GM19099 (cell line): ENCODE measurements at regions not wholly inside any gene's neighbourhood (a gene's known extent, or its start where the extent isn't known, plus 50 kb on each side); places are given as distances from the start of the nearest gene placed in this dataset.

ENCODE experiments used
- POLR2A ChIP-seq: IDR thresholded peaks from 3 replicates; pipeline ENCODE4 v1.6.1; 2011; ENCODE audit warnings: low read depth; ENCODE audit not compliant: insufficient read length; ENCODE audit errors: extremely low read depth

DNA sequence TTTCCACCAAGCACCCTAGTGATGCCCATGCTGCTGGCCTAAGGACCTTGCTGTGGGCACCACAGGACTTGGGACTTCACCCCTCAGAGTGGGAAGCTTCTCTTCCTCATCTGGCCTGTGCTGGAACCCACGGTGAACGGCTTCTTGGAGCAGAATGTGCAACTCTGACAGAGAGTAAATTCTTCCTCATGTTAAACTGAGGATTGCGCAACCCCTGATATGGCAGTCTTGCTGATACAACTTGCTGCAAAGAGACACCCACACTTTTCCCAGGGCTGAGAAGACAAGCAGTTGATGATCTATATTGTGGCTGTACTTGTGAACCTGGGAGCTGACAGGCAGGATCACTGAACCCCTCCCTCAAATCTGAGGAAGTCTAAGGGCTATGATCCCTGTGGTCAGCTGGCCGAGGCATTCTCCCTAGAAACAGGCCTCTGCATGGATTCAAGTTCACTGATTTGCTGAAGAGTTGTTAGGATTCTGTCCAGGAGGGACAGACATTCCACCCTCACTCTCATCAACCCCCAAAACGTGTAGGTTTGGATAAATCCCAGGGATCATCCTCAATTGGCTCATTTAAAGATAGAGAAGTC, 307.2 kb downstream of the MTRR start:
- no peak for TF ChIP-seq POLR2A

DNA sequence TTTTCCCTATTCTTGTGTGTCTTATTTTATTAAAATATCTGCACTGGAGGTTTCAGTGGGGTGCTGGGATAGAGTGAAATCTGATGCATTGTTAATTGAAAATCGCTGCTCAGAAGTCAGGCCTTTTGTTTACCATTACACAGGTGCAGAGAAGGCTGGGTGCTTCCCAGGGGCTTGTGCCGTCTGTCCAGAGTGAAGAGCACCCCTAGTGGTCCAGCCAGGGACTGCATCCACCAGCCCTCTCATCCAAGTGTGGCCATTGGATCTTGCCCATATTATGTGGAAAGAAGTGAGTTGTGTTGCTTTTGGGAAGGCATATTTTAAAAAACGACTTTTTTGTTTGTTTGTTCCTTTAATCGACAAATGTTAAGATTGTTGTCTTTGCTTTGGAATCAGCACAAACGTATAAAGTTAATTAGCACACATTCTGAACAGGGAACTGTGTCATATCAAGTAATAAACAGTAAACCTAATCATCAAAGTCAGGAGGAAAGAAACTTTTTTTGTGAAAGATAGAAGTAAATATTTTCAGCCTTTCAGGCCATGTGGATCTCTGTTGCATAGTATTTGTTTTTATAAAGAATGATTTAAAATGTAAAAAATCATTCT, 315.6 kb downstream of the MTRR start:
- TF ChIP-seq POLR2A, result no peak

DNA sequence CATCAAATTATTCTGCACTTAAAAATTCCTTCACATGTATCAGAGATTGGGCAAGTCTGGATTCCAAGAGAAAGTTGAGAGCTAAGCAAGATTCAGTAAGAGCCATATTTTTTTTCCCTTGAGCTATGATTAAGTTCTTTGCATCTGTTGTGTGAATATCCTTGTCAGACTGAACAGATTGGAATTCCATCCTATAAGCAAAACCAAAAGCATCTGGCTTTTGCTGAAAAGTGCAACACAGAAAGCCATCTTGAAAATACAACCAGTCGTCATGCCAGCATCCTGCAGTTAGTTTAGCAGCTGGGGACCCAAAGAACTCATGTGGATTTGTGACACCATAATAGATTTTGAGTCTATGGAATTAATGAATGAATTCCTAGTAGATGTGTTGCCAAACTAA, 316.9 kb downstream of the MTRR start:
- TF ChIP-seq POLR2A, result no peak

DNA sequence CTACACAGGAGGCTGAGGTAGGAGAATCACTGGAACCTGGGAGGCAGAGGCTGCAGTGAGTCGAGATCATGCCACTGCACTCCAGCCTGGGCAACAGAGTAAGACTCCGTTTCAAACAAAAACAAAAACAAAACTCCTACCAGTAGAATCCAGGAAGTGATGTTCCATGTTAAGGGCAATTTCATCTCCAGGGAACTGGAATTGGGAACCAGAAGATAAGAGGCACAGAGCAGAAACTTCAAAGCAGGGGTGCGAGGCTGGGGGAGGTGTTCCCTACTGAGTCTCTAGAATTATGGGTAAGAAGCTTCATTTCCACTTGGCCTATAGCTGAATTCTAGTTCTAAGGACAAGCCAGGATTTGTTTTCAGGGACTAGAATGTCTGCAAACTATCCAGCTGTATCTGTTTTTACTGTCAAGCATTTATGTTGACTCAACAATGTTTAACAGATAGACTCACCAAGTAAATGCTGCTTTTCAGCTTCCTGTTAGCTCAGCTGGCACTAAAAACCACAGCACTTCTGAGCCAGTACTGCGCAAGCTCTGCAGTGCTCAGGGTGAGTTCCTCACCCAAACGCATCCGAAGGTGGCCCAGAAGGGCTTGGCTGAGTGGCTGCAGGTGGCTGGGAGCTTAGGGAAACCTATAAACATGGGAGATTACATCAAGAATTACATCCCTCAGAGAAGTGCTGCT, 320.1 kb downstream of the MTRR start:
- TF ChIP-seq POLR2A, result no peak

DNA sequence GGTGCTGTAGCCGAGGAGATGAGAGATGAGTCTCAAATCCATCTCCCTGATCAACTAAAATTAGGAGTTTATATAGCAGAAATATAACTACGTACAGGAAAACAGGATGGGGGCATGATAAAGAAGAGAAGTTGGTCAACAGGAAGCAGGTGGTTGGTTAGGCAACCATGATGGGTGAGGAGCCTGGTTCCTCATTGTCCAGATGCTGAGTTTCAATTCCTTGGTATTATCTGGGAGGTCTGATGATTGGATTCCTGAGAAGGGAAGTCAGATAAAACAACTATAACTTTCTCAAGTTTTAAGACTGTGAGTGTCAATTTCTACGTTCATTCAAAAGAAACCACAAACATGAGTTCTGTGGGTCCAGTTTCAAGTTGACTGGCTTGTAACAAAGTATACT, 323.9 kb downstream of the MTRR start:
- no peak for TF ChIP-seq POLR2A

DNA sequence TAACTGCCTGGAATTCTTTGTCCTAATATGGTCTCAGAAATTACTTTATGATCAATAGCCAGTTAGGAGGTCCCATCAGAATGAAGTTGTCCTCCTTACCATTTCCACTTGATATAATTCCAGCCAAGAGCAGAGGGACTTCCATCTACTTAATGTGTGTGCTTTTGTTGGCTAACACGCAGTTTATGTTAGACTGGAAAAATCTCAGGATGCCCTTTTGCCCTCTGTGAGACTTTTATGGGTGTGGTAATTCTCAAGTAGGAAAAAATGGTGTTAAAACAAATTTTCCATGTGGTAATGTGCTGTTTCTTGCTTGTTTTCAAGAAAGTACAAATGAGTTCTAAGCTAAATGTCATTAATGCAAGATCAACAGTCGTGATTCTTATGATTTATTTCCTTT, 327.1 kb downstream of the MTRR start:
- TF ChIP-seq POLR2A, result no peak

DNA sequence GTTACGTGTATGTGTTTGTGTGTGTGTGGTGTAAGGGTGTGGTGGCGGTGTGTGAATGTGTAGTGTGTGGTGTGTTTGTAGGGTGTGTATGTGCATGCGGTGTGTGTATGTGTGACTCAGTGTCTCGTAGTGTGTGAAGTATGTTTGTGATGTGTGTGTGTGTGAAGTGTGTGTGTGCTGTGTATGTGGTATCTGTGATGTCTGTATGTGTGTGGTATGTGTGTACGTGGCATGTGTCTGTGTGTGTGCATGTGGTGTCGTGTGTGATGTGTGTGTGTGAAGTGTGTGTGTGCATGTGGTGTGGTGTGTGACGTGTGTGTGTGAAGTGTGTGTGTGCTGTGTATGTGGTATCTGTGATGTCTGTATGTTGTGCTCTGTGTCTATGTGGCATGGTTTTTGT, 339.4 kb downstream of the MTRR start:
- TF ChIP-seq POLR2A, result no peak

DNA sequence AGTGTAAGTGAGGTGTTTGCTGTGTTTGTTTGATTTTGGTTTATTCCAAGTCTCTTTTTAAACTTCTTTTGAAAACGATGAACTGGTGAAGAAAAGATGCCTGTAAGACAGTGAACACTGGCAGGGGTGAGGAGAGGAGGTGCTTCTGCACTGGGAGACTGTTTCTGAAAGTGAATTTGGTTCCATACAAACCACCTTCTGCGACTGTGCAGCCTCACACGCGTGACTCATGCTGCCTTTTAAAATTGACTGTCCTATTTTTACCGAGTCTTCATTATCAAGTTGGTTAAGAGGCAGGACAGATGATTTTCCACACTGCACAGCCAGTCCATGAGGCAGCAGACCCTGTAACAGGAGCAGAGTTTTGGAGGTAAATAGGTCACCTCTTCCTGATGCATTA, 340.6 kb downstream of the MTRR start:
- no peak for TF ChIP-seq POLR2A

DNA sequence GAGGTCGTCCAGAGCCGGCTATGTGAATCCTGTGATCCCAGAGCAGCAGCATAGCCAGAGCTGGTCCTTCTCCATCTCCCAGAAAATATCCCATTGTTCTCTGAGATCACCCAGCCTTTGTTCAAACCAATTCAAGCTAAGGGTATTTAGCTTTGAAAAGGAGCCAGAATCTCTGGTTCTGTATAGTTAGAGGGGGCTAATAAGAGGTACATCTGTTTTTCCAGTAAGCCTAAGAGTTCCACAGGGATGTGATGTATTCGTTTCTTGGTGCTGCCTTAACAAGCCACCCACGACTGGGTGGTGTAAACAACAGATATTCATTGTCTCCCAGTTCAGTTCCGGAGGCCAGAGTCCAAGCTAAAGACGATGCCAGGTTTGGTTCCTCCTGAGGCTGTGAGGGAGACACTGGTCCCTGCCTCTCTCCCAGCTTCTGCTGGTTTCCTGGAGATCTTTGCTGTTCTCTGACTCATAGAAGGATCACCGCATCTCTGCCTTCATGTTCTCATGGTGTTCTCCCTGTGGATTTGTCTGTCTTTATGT, 344.8 kb downstream of the MTRR start:
- no peak for TF ChIP-seq POLR2A

DNA sequence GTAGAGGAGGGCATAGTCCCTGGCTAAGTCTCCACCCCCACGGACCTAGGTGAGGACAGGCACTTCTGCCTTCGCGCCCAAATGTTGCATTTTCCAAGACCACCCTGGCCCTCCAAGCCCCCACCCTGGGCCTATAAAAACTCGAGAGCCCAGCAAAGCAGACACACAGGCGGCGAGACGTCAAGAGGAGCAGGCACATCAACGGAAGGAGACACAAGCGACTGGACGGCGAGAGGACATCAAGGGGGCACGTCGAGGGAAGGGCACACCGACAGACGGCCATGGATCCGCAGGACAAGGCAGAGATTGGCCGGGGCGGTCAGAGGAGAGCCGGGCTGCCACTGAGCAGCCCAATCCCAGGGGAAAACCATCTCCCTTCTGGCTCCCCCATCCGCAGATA, 348.0 kb downstream of the MTRR start:
- no peak for TF ChIP-seq POLR2A

DNA sequence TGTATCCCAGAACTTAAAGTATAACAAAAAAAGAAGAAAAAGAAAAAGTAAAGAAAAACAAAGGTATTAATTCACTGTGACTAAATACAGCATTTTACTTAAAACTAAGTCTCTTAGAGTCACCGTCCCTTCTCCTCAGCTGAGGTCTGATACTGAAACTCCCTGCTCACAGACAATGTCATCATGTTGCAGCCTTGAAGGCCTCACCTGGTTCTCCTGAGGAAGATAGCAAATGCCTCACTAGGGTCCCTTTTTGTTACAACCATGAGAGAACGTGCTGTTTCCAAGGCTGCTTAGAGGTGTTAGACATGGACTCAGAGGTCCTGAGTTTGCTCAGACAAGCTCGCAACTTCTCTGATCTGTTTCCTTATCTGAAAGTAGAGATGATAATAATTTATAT, 357.2 kb downstream of the MTRR start:
- TF ChIP-seq POLR2A, result no peak

DNA sequence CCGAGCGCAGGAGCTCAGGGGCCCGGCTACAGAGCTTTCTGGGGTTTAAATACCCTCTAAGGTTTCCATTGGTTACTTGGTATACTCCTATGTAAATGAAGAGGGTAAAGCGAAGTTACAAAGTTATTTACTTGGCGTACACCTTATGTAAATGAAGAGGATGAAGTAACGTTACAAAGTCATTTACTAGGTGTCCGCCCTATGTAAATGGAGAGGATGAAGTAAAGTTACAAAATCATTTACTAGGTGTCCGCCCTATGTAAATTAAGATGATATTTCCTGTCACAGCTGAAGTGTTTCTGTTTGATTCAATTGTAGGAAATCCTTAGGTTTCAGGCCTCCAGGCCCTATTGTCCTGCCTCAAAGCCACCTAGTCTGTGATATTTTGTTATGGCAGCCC, 358.2 kb downstream of the MTRR start:
- TF ChIP-seq POLR2A, result no peak

DNA sequence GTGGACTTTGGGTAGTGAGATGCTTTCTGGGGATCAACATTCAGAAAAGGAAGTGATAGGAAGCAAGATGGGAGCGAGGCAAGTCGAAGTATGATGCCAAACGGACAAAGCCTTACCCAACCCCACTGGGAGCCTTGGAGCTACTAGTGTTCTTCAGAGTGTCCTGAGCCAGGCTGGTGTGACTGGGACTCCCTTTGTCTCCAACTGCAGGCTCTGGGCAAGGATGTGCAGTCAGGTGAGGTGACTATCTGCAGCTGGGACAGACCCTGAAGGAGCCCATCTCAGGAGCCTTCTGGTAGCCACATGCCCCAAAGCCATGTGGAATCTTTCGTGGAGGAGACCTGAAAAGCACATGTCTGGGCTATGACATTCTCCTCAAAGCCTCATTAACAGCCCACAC, 360.6 kb downstream of the MTRR start:
- no peak for TF ChIP-seq POLR2A

DNA sequence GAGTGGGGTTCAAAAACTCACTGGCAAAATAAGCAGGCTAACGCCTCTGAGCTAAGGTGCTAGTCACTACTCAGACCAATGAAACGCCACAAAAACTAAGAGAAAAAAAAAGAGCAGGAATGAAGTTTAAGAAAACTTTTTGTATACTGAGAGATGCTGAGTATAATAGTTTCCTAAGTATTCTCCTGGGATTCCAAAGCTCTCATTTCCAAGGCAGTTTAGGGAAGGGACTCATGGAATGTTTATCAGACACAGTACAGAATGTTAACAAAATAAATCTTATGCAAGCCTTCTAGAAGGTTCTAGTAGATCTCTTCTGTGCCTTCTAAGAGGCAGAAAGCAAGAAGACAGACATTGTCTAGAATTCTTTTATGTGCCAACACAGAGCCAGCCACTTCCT, 361.9 kb downstream of the MTRR start:
- no peak for TF ChIP-seq POLR2A

DNA sequence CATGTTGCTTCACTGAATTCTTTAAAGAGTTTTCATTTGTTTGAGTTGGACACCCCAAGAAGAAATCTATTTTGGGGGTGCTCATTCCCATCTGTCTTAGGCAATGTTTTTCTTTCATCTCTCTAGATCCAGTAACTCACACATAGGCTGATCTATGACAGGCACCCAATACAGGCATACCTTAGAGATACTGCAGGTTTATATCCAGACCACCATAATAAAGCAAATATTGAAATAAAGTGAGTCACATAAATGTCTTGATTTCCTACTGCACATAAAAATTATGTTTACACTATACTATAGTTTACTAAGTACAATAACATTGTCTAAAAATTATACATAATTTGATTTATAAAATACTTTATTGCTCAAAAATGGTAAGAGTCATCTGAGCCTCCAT, 364.5 kb downstream of the MTRR start:
- no peak for TF ChIP-seq POLR2A

DNA sequence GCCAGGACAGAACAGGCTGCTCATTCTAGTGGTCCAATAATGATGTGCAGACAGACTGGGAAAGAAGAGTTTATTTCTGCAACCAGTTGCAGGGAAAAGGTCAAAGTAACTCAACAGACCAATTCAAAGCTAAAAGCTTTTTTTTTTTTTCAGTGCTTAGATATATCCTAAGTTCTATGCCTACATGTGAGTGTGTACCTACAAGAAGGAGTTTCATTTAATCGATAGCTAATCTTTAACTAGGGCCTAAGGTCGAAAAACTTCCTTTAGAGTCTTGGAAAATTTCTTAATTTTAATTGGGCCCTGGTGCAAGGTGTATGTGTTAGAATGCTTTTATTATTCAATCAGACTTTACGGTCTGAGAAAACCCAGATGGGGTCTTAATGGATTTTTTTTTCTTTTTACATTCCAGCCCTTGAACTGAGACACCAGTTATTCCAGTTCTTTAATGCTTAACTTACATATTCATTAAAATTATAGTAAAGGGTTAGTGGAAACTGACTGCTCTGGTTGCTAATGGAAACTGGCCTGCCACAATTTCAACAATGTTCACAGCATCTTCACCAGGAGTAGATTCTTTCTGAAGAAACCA, 365.3 kb downstream of the MTRR start:
- TF ChIP-seq POLR2A, result no peak
